ENCODE measurements at regions not wholly inside any gene's neighbourhood (a gene's known extent, or its start where the extent isn't known, plus 50 kb on each side); places are given as distances from the start of the nearest gene placed in this dataset.

GRCh38 chr14:54052696-54053385 is 96.2 kb upstream of the BMP4 start:
- TF ChIP-seq TAF1 (IDR thresholded peaks at IDR 0.05; ENCODE audit: low read depth) (no peak), MXI1 (conservative IDR thresholded peaks at IDR 0.05; ENCODE audit: poor library complexity, severe bottlenecking) (no peak), REST (IDR thresholded peaks at IDR 0.05; ENCODE audit: borderline replicate concordance) (no peak), EZH2 (IDR thresholded peaks at IDR 0.05; ENCODE audit: borderline replicate concordance, insufficient read depth, low read length, poor library complexity, severe bottlenecking) (no peak), EP300 (conservative IDR thresholded peaks at IDR 0.05; ENCODE audit: poor library complexity, severe bottlenecking) (no peak), POLR2AphosphoS5 (IDR thresholded peaks at IDR 0.05) (no peak), SMC3 (conservative IDR thresholded peaks at IDR 0.05; ENCODE audit: poor library complexity) (no peak)
- TF ChIP-seq, protein P1, sequence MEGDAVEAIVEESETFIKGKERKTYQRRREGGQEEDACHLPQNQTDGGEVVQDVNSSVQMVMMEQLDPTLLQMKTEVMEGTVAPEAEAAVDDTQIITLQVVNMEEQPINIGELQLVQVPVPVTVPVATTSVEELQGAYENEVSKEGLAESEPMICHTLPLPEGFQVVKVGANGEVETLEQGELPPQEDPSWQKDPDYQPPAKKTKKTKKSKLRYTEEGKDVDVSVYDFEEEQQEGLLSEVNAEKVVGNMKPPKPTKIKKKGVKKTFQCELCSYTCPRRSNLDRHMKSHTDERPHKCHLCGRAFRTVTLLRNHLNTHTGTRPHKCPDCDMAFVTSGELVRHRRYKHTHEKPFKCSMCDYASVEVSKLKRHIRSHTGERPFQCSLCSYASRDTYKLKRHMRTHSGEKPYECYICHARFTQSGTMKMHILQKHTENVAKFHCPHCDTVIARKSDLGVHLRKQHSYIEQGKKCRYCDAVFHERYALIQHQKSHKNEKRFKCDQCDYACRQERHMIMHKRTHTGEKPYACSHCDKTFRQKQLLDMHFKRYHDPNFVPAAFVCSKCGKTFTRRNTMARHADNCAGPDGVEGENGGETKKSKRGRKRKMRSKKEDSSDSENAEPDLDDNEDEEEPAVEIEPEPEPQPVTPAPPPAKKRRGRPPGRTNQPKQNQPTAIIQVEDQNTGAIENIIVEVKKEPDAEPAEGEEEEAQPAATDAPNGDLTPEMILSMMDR (IDR thresholded peaks at IDR 0.05; ENCODE audit: poor library complexity, severe bottlenecking) = no peak

Measured in neural cell (in vitro differentiated cells).